Upper lobe of left lung (tissue), 4 donors: ENCODE measurements at regions not wholly inside any gene's neighbourhood (a gene's known extent, or its start where the extent isn't known, plus 50 kb on each side); places are given as distances from the start of the nearest gene placed in this dataset.

Experiments used
- CTCF ChIP-seq, 6 experiments: fragments of 450-650 bp in 4 of 6; fragments of 200-600 bp in 2 of 6; sonication (generic) in 2 of 6; IDR thresholded peaks; one replicate each; pipeline ENCODE4 v1.5.1; 2016 to 2019; ENCODE audit warnings: antibody characterized with exemption in 6 of 6
- EP300 ChIP-seq, 4 donors: sonication (generic); formaldehyde crosslinking; IDR thresholded peaks; one replicate each; pipeline ENCODE4 v1.5.1; 2017; ENCODE audit warnings: antibody characterized with exemption in 4 of 4, control low read depth in 2 of 4
- POLR2A ChIP-seq, 4 donors: fragments of 450-650 bp; IDR thresholded peaks; one replicate each; pipeline ENCODE4 v1.5.1; 2016 to 2017; ENCODE audit warnings: antibody characterized with exemption in 4 of 4, mild to moderate bottlenecking in 2 of 4
- POLR2AphosphoS5 ChIP-seq, 2 donors: sonication (generic); formaldehyde crosslinking; IDR thresholded peaks; one replicate each; pipeline ENCODE4 v1.5.1; 2017; ENCODE audit warnings: antibody characterized with exemption in 2 of 2

- TF ChIP-seq CTCF (IDR thresholded peaks at IDR 0.05) (no peak), POLR2AphosphoS5 (IDR thresholded peaks at IDR 0.05) (no peak), POLR2A (IDR thresholded peaks at IDR 0.05) (no peak), EP300 (IDR thresholded peaks at IDR 0.05) (no peak)
Measured at GRCh38 chr7:25578991-25579777, 350.9 kb upstream of the NPVF start.
